HTERT RPE-1 (cell line): ENCODE measurements at regions not wholly inside any gene's neighbourhood (a gene's known extent, or its start where the extent isn't known, plus 50 kb on each side); places are given as distances from the start of the nearest gene placed in this dataset.

Experiments
- in situ Hi-C: fragments of 300-500 bp; cut with MboI; formaldehyde crosslinking; loops from 4 replicates; pipeline ENCODE4 v1.14.3; 2020; ENCODE audit warnings: low sequenced_read_pairs

DNA sequence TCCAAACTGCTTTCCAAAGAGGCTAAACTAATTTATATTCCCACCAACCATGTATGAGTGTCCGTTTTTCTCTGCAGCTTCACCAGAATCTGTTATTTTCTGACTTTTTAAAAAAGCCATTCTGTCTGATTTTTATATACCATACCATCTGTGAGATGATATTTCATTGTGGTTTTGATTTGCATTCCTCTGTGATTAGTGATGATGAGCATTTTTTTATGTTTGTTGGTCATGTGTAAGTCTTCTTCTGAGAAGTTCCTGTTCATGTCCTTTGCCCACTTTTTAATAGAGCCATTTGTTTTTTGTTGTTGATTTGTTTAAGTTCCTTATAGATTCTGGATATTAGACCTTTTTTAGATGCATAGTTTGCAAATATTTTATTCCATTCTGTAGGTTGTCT is 179.4 kb upstream of the ALCAM start:
- in situ Hi-C loops, result no loop called here

DNA sequence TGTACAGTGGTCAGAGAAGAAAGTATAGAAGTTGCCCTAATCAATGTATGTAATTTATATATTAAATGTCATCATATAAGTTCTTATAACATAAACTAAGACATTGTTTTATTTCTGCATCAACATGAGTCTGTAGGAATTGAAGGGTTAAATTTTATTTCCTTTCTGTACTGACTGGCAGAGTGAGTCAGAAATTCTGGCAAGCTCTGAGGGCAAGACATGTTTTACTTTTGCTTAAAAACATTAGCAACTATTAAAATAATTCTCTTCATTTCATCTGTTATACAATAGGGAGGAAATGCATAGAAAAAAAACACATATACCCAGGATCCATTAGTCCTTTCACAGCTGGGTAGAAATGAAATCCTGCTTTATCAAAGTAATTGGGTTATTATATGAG is 171.4 kb upstream of the ALCAM start:
- in situ Hi-C loops, result no loop called here

DNA sequence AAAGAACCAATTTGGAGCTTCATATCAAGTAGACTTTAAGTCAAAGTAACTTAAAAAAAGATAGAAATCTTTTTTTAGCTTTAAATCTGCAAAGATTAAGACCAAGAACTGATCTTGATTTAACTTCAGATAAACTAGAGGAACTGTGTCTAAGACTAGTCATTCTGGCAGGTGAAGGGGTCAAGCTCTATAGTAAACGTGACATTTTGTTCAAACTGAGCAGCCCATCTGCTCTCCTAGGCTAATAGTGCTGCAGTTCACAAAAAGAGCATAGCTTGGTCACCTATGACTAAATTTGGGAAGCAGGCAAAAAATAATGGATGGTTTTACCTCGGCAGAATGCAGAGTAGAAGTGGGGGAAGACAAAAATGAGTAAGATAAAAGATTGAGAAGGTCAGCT is 168.8 kb upstream of the ALCAM start:
- in situ Hi-C loops, result no loop called here

DNA sequence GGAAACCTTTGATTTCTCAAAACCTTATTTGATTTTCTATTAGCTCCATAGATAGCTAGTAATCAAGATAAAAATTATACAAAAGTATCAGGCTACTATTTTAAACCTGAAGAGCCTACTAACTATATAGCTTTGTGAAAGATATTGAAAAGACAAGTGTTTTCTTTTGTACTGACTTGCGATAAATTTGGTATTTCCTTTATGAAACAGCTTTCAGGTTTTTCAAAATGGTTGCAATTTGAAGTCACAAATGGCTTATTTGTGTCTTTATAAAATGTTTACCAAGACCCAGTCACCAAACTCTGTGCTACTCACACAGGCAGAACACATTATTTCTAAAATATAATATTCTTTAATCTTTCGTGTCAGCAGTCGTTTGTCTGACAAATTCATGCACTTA is 167.5 kb upstream of the ALCAM start:
- in situ Hi-C loops, result no loop called here

DNA sequence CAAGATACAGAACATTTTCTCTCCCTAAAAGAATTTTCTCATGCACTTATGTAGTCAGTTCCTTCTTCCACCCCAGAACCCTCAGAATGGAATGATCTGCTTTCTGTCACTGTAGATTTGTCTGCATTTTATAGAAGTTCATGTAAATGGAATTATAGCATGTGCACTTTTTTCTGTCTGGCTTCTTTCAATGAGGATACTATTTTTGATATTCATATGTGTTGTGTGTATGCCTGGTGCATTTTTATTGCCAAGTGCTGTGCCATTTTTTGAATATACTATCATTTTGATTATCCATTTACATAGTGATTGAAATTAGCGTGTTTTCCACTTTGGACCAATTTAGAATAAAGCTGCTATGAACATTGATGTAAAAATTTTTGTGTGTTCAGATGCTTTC is 156.6 kb upstream of the ALCAM start:
- in situ Hi-C loops, result no loop called here

DNA sequence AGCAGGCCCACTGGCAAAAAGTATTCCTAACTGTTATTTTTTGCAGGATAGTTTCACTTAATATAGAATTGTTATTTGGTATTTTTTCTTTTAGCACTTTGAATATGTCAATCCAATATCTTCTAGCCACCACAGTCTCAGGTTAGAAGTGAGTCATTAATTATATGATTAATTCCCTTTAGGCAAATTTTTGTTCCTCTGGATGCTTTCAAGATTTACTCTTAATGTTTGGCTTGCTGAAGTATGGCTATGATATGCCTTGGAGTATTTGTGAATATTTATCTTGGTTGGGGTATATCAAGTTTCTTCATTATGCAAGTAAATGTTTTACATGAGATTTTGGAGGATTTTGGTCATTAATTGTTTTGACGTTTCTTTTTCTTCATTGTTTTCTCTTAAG is 152.1 kb upstream of the ALCAM start:
- in situ Hi-C loops, result no loop called here

DNA sequence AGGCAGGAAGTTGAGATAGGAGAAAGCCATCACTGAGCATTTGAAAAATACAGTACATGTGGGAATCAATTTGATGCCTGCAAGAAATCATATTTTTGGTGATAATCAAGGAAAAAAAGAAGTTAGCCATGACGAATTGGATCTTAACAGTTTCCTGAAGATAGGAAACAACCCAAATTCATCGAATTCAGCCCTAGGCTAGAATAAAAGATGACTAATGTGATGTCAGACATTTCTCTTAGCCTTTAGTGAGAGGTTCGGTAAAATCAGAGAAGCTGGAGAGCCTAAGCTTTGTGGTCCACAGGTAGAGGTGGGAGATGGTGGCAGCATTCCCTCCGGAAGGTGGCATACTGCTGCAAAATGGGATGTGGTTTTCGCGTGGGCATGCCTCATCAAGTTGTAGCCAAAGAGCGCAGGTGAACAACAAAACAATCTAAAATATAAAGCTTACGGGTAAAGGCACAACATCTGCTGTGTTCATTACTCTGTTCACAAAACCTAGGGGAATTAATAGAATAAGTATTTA is 144.1 kb upstream of the ALCAM start:
- in situ Hi-C loops, result no loop called here

DNA sequence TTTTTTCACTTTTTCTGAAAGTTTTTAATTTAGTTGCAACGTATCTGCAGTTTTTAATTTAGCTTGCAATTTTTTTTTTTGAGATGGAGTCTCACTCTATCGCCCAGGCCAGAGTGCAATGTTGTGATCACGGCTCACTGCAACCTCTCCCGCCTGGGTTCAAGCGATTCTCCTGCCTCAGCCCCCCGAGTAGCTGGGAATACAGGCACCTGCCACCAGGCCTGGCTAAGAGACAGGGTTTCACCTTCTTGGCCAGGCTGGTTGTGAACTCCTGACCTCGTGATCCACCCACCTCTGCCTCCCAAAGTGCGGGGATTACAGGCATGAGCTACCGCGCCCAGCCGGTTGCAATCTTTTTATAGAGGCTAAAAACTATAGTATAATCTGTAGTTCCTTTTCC is 142.9 kb upstream of the ALCAM start:
- in situ Hi-C loops, result no loop called here

DNA sequence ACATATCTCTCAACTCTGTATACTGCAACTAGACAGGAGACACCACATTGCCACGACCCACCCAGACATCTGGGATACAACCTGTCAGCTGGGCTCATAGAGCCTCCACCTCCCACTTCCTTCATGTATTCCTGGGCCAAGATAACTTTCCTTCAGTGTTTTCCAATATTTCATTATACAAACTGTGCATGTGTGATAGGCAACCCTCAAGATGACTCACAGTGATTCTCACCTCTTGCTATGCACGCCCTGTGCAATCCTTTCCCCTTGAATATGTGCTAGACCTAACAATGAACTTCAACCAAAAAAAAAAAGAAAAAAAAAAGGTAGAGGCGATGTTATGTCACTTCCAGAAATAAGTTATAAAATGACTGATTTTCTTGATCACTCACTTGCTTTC is 138.0 kb upstream of the ALCAM start:
- in situ Hi-C loops, result no loop called here

DNA sequence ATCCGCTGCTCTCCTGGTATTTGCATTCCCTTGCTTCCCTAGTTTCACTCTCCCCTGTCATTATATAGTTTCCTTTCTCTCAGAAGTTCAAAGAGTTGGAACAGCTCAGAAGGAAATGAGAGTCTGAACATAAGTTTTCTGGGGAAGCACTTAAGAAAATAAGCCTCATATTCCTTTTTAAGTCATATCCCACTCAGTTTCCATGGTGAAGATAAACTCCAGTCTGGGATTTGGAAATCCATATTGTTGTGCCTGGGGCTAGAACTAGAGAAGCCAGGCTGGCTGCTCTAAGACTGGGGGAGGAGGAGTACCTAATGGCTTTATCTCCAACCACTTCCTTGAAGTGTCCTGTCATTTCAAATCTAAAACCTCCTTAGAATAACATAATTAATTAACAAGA is 134.2 kb upstream of the ALCAM start:
- in situ Hi-C loops, result no loop called here

DNA sequence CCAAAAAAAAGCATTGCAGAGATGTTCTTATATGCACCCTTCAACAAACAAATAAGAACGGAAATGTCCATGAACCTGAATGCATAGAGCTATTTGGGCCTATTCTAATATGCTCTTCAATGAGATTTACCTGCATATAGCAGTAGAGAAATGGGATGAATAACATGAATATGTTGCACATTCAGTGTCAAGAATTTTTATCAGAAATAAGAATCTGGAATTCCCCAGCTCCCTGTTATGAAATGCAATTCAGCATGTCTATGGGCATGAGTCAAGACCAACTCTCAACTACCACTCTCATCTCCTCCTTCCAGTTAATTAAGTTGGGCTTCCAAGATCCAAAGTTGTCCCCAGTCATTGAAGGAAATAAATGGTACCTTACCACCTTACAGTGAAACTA is 133.7 kb upstream of the ALCAM start:
- in situ Hi-C loops, result no loop called here

DNA sequence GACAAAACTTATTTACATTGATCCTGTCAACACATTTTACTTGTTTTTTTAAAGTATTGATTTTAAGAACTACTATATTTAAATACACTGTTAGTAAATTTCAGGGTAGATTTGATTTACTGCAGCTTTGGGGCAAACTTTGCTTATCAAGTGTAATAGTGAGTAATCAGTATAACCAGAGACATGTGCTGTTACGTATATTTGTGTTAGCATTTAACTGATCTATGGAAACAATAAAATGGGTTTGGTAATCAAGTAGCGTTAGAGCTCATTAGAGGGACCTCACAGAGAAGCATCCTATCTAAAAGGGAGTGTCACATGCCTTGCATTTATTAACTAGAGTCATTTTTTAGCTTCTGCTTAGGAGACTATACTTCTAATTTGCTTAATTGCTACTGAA is 131.5 kb upstream of the ALCAM start:
- in situ Hi-C loops, result no loop called here

DNA sequence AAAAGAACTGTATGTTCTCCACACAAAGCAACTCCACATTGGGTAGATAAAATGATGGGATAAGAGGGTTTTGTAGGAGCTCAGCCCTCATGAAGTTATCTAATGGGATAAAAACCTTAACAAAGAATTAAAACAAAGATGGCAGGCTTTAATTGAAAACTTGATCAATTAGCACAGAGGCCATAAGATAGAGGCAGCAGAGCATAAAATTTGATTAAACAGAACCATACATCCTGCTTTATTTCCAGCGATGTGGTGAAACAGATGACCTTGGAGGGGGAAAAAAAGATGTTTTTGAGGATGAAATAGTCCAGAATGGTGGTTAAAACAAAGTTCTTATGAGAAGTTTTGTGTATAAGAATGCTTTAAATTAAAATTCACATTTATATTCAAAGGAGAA is 130.9 kb upstream of the ALCAM start:
- in situ Hi-C loops, result no loop called here

DNA sequence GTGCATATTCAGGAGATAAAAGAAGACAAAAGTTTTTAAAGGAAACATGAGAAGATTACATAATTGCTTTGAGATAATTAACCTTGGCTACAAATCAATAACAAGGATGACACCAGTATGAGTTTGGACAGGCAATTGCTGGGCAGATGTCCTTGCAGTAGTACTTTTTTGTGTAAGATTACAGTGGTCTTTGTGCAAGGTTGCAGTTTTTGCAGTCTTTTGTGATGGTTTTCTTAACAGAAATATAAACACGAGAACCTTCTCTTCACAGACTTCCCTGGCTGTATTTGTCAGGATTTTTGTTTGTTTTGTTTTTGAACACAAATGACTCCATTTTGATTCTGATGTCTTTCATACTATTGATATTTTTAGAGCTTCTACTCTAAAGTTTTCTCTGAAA is 128.3 kb upstream of the ALCAM start:
- in situ Hi-C loops, result no loop called here

DNA sequence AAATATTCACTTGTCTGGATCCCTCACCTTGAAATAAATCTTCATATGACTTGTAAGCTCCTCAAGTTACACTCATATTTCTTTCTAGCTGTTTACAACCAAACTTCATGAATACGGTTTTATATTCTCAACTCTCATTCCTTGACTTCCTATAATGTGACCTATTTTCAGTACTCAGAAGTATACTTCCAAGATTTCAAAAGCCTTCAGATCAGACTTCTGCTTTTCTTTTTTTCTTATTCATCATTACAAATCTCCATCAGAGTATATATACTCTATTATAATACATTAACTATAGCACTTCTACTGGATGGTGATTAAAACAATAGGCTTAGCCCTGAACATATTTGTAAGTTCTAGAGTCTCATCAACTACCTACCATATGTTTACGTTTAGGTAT is 123.6 kb upstream of the ALCAM start:
- in situ Hi-C loops, result no loop called here

DNA sequence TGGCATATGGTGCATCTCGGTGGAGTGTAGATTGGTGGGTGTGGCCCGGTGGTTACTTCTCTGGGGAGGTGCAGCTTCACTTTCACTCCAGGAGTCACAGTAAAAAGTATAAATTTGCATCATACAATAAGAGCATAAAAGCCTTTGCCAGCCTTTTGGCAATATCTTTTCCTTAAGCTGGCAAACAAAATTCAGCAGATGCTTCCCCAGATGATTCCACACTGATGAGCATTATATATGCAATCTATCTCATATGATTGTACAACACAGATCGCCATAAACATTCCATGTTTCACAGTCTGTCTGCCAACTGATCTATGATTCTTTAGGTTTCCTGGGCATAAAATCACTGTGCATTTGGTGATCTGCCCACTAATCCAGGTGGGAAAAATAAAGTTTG is 120.2 kb upstream of the ALCAM start:
- in situ Hi-C loops, result no loop called here

DNA sequence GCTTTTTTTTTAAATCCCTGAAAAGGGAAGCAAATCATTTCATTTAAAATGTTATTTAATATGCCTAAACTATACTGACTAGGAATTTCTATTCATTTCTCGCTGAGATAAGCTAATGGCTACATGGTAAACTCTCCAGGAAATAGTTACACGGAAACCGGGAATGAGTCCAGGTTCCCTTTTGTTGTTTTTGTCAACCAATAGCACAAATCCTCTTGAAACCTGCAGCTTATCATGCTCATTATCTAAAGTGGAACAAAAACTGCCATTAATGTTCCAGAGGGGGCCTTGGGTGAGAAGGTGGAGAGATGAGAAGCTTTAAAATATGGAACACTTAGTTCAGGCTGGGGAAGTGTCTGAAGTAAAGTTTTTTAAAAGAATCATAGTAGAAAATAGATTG is 113.5 kb upstream of the ALCAM start:
- in situ Hi-C loops, result no loop called here

DNA sequence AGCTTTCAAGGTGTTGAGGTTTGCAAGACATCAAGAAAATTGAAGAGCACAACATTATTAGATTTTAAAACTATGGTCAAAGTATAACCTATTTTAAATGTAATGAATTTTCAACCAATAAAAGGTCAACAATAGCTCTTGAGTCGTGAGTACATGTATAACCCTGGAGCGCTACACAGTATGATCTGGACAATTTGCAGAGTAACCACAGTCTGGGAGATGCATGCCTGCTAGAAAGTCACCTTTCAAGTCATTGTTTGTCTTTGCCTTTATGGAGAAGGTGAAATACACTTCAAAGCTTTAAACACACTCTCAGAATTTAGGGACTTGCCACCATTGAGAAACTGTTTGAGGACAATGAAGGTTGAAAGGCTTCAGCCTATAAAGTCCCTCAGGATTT is 112.6 kb upstream of the ALCAM start:
- in situ Hi-C loops, result no loop called here

DNA sequence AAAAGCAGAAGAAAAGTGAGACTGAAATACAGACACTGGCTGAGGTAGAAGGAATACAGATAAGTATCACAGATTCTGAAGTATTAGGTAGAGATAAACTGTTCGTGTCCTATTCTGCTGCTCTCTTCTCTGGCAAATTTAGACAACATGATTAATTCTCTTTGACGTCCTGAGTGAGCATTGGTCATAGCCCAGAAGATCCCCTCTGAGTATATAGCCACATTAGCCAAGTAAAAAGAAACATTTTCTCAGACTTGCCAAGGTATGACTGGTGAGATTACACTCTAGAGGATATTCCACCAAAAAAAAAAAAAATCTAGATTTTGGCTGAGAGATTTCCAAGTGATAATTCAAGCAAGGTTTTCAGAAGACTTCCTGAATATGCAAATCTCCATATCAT is 111.4 kb upstream of the ALCAM start:
- in situ Hi-C loops, result no loop called here

DNA sequence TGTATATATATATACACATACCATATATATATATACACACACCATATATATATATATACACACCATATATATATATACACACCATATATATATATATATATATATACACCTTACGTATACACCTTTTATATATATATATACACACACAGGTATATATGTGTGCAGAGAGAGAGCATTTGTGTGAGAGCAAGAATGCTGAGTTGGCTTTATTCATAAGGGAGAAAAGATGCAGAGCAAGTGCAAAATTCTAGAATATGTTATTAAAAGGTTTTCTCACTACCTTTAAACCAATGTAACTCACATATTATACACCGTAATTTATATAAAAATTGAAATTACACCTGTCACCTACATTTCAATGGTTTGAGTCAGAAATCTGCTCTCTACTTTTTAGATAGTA is 107.2 kb upstream of the ALCAM start:
- in situ Hi-C loops, result no loop called here

DNA sequence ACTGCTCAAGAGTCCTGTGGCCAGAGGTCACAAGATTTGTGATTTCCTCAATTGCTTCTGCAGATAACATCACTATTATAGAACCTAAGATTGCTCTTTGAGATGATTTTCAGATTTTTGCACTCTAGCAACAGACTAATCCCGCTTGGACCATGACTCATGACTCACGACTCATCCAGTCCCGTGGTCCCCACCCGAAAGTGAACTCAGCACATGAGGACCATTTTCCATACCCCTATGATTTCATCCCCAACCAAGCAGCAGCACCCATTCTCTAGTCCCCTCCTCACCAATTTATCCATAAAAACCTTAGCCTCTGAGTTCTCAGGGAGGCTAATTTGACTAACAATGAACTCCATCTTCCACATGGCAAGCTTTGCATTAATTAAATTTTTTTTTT is 106.3 kb upstream of the ALCAM start:
- in situ Hi-C loops, result no loop called here

DNA sequence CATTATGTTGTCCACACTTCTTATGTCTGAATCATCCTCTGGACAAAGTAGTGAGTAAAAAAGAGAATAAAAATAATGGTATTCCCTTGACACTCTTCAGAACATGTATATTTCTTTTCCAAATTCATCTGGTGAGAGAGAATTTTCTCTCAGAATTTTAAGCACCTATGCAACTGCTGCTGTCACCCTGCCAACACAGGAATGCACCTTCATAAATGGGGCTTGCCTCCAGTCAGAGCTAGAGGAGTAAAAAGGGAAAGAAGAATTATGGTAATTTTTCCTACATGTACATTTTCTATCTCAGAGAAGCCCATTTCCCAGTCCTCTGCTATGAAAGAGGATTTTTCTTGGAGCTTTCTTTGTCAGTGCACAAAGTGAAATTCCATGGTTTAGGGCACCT is 92.2 kb upstream of the ALCAM start:
- in situ Hi-C loops, result no loop called here

DNA sequence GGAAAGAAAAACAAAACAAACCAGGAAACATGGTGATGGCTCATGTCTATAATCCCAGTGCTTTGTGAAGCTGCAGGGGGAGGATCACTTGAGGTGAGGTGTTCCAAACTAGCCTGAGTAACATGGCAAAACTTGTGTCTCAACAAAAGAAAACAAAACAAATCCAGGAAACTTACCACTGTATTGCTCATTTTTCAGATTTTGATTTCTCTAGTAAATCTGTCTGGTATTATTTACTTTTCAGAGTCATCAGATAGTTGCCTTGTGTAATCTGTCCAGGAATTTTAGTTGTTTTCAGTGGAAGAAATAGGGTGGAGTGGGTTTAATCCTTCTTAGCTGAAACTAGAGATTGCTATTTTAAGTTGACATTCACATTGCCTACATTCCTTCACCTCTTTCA is 91.8 kb upstream of the ALCAM start:
- in situ Hi-C loops, result no loop called here

DNA sequence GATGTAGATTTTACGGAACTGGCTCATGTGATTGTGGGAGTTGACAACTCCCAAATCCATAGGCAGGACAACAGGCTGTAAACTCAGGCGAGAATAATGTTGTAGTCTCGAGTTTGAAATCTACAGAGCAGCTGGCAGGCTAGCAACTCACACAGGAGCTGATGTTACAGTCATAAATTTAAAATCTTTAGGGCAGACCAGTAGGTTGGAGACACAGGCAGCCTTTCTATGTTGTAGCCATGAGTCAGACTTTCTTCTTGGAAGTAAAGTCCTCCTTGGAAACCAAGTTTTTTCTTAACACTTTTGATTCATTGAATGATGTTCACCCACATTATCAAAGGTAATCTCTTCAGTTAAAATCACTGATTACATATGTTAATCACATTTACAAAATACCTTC is 89.1 kb upstream of the ALCAM start:
- in situ Hi-C loops, result no loop called here
